ENCODE measurements at regions not wholly inside any gene's neighbourhood (a gene's known extent, or its start where the extent isn't known, plus 50 kb on each side); places are given as distances from the start of the nearest gene placed in this dataset.

GRCh38 chr6:48184648-48185047 is 73.7 kb upstream of the PTCHD4 start:
- TF ChIP-seq CTCF (IDR thresholded peaks at IDR 0.05) = no peak
- no peak for TF ChIP-seq POLR2A (IDR thresholded peaks at IDR 0.05)
